Esophagus muscularis mucosa (tissue), 4 donors: ENCODE measurements at regions not wholly inside any gene's neighbourhood (a gene's known extent, or its start where the extent isn't known, plus 50 kb on each side); places are given as distances from the start of the nearest gene placed in this dataset.

Source experiments
- DNase-seq: peaks from one replicate; pipeline ENCODE4 v3.0.0-alpha.2; 2017; ENCODE audit errors: extremely low spot score
- H3K27ac ChIP-seq, 4 donors: fragments of 200-600 bp; sonication (generic); replicated peaks in 1 of 4; 1 replicate in 3 of 4; 2 replicates in 1 of 4; pipeline ENCODE4 v1.5.1; 2016 to 2019; ENCODE audit warnings: mild to moderate bottlenecking in 1 of 4
- H3K27me3 ChIP-seq, 4 donors: fragments of 200-600 bp; sonication (generic); one replicate each; pipeline versions ENCODE4 v1.5.1 to v1.6.0; 2016 to 2019
- H3K36me3 ChIP-seq, 4 donors: fragments of 200-600 bp; sonication (generic); one replicate each; pipeline ENCODE4 v1.5.1; 2016 to 2019
- H3K4me1 ChIP-seq, 4 donors: fragments of 200-600 bp; sonication (generic); one replicate each; pipeline ENCODE4 v1.5.1; 2016 to 2019
- H3K4me3 ChIP-seq, 4 donors: fragments of 200-600 bp; sonication (generic); 1 replicate in 2 of 4; 2 replicates in 2 of 4; pipeline ENCODE4 v1.5.1; 2016 to 2019; ENCODE audit warnings: mild to moderate bottlenecking in 4 of 4, moderate library complexity in 1 of 4
- H3K9me3 ChIP-seq, 4 donors: fragments of 200-600 bp; sonication (generic); 1 replicate in 3 of 4; 2 replicates in 1 of 4; pipeline ENCODE4 v1.5.1; 2016 to 2019
- EP300 ChIP-seq: sonication (generic); formaldehyde crosslinking; IDR thresholded peaks from one replicate; pipeline ENCODE4 v1.6.1; 2017; ENCODE audit warnings: antibody characterized with exemption
- POLR2A ChIP-seq: fragments of 450-650 bp; IDR thresholded peaks from one replicate; pipeline ENCODE4 v1.6.1; 2017; ENCODE audit warnings: antibody characterized with exemption, moderate library complexity, mild to moderate bottlenecking, low read depth
- POLR2AphosphoS5 ChIP-seq, 2 donors: sonication (generic); formaldehyde crosslinking; IDR thresholded peaks; one replicate each; pipeline ENCODE4 v1.6.1; 2017; ENCODE audit warnings: antibody characterized with exemption in 2 of 2
- WGBS: methylation state at CpG from one replicate; pipeline ENCODE4 v1.1.5; 2018; 5-methylcytosine and 5-hydroxymethylcytosine counted together
- intact Hi-C: fragments of 100-400 bp; cut with DNase I; formaldehyde crosslinking; loops from one replicate; pipeline ENCODE4 v1.15.1; 2023
- TF ChIP-seq, protein P1 (sequence below), 3 experiments: fragments of 200-600 bp in 2 of 3; fragments of 450-650 bp in 1 of 3; sonication (generic) in 2 of 3; IDR thresholded peaks; one replicate each; pipeline ENCODE4 v1.5.1; 2017 to 2019; ENCODE audit warnings: antibody characterized with exemption in 3 of 3, mild to moderate bottlenecking in 2 of 3, moderate library complexity in 1 of 3

DNA sequence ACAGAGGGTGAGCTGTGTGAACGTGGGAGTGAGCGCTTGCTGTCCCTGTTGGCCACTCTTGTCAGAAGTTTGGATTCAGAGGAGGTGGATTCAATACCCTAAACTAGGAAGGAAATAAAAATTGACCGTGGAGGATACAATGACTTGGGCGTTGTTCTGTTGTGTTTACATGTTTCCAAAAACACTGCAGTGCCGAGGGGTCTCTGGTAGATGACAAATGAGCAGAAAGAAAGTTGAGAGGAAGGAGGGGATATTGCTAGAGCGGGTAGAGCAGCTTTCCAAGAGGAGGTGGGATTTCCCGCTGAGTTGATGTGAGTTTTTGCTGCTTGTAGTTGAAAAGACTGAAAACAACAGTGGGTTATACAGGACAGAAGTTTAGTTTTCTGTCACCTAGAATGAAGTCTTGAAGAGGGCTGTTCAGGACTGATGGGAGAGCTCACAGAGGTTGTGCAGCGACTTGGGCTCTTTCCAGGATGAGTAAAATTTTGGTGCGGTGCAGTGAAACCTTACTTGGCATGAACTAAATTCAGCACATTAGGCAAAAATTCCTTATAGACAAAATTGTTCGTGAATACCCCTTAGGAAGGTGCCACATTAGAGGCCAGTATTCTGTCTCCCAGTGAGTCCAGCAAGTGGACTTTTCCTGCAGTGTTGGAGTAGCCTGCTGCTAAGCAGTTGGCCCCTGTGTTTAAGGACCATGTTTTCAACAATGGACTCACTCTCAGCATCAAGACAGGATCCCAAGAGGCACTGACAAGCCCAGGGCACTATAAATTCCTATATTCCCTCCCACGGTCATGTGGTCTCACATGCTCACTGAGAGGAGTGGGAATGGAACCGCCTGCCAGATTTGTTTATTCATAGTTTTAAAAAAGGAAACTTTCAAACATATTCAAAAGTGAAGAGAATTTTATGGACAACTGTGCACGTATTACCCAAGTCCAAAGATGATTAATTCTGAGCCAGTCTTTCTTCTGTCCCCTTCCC lies 435.0 kb upstream of the C2CD4B start:
- no peaks in the 10 kb centered on the region for H3K36me3 ChIP-seq
- peaks cover 0 to 11% (median 0%) of the 10 kb centered on the region in 4 donors for H3K4me1 ChIP-seq
- no peak overlapping the region for H3K4me3 ChIP-seq
- intact Hi-C loops, result no loop called here
- no peaks in the 10 kb centered on the region for H3K9me3 ChIP-seq
- 61% methylated on average over 13 of the region's 13 CpGs for WGBS
- no peak for DNase-seq
- H3K27ac ChIP-seq, result no peak overlapping the region
- H3K27me3 ChIP-seq, result no peaks in the 10 kb centered on the region
- TF ChIP-seq, protein P1, sequence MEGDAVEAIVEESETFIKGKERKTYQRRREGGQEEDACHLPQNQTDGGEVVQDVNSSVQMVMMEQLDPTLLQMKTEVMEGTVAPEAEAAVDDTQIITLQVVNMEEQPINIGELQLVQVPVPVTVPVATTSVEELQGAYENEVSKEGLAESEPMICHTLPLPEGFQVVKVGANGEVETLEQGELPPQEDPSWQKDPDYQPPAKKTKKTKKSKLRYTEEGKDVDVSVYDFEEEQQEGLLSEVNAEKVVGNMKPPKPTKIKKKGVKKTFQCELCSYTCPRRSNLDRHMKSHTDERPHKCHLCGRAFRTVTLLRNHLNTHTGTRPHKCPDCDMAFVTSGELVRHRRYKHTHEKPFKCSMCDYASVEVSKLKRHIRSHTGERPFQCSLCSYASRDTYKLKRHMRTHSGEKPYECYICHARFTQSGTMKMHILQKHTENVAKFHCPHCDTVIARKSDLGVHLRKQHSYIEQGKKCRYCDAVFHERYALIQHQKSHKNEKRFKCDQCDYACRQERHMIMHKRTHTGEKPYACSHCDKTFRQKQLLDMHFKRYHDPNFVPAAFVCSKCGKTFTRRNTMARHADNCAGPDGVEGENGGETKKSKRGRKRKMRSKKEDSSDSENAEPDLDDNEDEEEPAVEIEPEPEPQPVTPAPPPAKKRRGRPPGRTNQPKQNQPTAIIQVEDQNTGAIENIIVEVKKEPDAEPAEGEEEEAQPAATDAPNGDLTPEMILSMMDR (IDR thresholded peaks at IDR 0.05), result no peak
- TF ChIP-seq POLR2A (no peak), EP300 (no peak), POLR2AphosphoS5 (IDR thresholded peaks at IDR 0.05) (no peak)

DNA sequence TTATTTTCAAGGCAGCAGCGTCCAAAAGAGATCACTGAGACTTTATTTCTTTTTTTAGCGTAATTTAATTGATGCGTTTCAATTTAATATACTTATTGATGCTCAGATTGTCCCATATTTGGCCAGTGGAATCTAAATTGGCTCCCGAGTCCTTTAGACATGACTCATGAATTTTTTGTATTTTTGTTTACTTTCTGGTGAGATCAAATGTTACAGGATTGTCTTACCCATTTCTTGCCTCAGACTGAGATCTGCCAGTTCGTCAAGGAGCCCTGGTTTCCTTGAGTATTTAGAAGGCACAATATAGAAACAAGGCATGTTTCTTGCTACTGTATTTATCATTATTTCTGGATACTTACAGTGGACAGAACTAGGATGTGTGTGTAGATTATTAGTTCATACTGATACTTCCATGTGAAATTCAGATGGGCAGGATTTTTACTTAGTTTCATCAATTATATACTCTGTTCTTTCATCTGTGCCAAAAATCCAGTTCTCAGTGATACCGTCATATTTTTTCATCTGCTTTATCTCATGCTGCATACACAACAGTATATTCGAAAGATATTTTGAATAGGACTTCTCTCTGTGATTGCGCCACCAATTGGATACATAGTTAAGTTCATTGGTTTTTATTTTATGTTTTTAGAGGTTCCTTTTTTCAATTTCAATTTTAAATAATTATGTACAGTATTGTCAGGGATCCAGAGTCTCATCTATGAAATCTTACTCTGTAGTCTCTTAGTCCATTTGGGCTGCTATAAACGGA lies 436.9 kb upstream of the C2CD4B start:
- Histone ChIP-seq H3K4me1 (peaks cover 0 to 11% (median 5%) of the 10 kb centered on the region in 4 donors), H3K9me3 (no peaks in the 10 kb centered on the region), H3K27ac (no peak overlapping the region), H3K4me3 (no peak overlapping the region), H3K27me3 (no peaks in the 10 kb centered on the region), H3K36me3 (no peaks in the 10 kb centered on the region)
- intact Hi-C loops, result no loop called here
- 86% methylated on average over 9 of the region's 9 CpGs for WGBS
- TF ChIP-seq POLR2AphosphoS5 (IDR thresholded peaks at IDR 0.05) (no peak), POLR2A (no peak), EP300 (no peak)
- TF ChIP-seq, protein P1 (IDR thresholded peaks at IDR 0.05), result no peak
- DNase-seq, result no peak

DNA sequence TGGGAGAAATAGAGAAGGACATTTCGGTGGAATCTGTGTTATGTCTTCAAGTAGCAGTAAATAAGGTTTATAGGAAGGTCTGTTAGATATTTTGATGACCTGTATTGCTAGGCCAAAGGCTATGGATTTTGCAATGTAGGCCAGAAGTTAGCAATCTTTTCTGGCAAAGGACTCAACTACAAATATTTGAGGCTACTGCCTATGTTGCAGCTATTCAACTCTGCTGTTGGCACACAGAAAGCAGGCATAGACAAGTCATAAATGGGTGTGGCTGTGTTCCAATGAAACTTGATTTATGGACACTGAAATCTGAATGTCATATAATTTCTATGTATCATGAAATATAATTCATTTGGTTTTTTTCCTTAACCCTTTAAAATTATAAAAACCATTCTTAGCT lies 438.7 kb upstream of the C2CD4B start:
- H3K27ac ChIP-seq, result no peak overlapping the region

DNA sequence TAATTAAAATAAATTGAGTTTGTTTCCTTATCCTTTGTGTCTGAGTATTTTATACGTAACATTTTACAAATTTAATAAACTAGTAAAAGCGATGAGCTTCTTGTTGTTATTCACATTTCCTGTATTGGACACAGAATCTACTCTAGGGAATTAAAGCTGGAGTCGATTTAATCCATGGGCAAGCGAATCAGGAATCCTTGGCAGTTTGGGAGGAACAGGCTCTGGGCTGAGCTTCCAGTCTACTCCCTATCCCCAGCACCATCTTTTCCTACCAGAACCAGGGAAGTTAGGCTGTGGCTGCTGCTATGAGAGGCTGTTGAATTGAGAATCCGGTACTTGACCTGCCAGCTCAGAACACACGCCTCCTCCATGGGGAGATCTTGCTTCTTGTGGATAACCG lies 437.3 kb upstream of the TPM1 start:
- TF ChIP-seq EP300 (no peak), POLR2AphosphoS5 (IDR thresholded peaks at IDR 0.05) (no peak), POLR2A (no peak)
- TF ChIP-seq, protein P1 (IDR thresholded peaks at IDR 0.05), result no peak
- Histone ChIP-seq H3K4me3 (no peak overlapping the region), H3K27me3 (no peaks in the 10 kb centered on the region), H3K9me3 (no peaks in the 10 kb centered on the region), H3K27ac (no peak overlapping the region), H3K4me1 (peaks cover under 1 to 15% (median 8%) of the 10 kb centered on the region in 4 donors), H3K36me3 (no peaks in the 10 kb centered on the region)
- intact Hi-C loops, result no loop called here
- no peak for DNase-seq
- WGBS, result 76% methylated on average over 7 of the region's 7 CpGs

More for the DNA sequence above, 438.7 kb upstream of the C2CD4B start:
- no peaks in the 10 kb centered on the region for H3K27me3 ChIP-seq
- H3K4me1 ChIP-seq, result peaks cover 0 to 15% (median 7%) of the 10 kb centered on the region in 4 donors
- DNase-seq, result no peak
- no peak overlapping the region for H3K4me3 ChIP-seq
- intact Hi-C loops, result no loop called here
- H3K36me3 ChIP-seq, result no peaks in the 10 kb centered on the region
- 81% methylated on average over 1 of the region's 1 CpG for WGBS
- no peaks in the 10 kb centered on the region for H3K9me3 ChIP-seq
- TF ChIP-seq POLR2A (no peak), POLR2AphosphoS5 (IDR thresholded peaks at IDR 0.05) (no peak), EP300 (no peak)
- TF ChIP-seq, protein P1 (IDR thresholded peaks at IDR 0.05), result no peak
